D721Med (cell line): ENCODE measurements at regions not wholly inside any gene's neighbourhood (a gene's known extent, or its start where the extent isn't known, plus 50 kb on each side); places are given as distances from the start of the nearest gene placed in this dataset.
"Not testable (repeated sequence)": the region's sequence is repeated elsewhere in the genome, so short reads cannot be mapped to it uniquely, and the experiment has no call there.

Source experiments
- DNase-seq: peaks from one replicate; pipeline ENCODE4 v3.0.0; 2011; ENCODE audit warnings: low spot score; ENCODE audit not compliant: insufficient read length
- FAIRE-seq: peaks from 2 replicates; lab custom pipeline; 2011; peaks lifted over from hg19 to GRCh38; lab: Jason Lieb, UNC
- CTCF ChIP-seq: IDR thresholded peaks from 2 replicates; pipeline ENCODE4 v1.5.1; 2012; ENCODE audit warnings: mild to moderate bottlenecking, control low read depth; ENCODE audit not compliant: insufficient read depth; ENCODE audit errors: missing control alignments

GRCh38 chr6:81517455-81517854, 235.0 kb downstream of the TENT5A start:
- FAIRE-seq (no peak), DNase-seq (no peak)
- no peak for TF ChIP-seq CTCF

- FAIRE-seq, result no peak
- DNase-seq, result no peak
- TF ChIP-seq CTCF, result no peak
Measured at GRCh38 chr6:81515562-81516453, 236.7 kb downstream of the TENT5A start.

- DNase-seq, FAIRE-seq: not testable (repeated sequence)
Measured at GRCh38 chr6:81514195-81514594, 238.3 kb downstream of the TENT5A start.

GRCh38 chr6:81511423-81511822, 241.1 kb downstream of the TENT5A start:
- no peak for TF ChIP-seq CTCF
- FAIRE-seq (no peak), DNase-seq (no peak)

GRCh38 chr6:81495999-81496398, 256.5 kb downstream of the TENT5A start:
- DNase-seq, result no peak
- no peak for TF ChIP-seq CTCF
- no peak for FAIRE-seq

- no peak for TF ChIP-seq CTCF
- no peak for FAIRE-seq
- DNase-seq, result no peak
Measured at GRCh38 chr6:81491454-81492101, 260.9 kb downstream of the TENT5A start.

- no peak for TF ChIP-seq CTCF
- FAIRE-seq (no peak), DNase-seq (no peak)
Measured at GRCh38 chr6:81487489-81487888, 265.0 kb downstream of the TENT5A start.
